ENCODE measurements at regions not wholly inside any gene's neighbourhood (a gene's known extent, or its start where the extent isn't known, plus 50 kb on each side); places are given as distances from the start of the nearest gene placed in this dataset.

DNA sequence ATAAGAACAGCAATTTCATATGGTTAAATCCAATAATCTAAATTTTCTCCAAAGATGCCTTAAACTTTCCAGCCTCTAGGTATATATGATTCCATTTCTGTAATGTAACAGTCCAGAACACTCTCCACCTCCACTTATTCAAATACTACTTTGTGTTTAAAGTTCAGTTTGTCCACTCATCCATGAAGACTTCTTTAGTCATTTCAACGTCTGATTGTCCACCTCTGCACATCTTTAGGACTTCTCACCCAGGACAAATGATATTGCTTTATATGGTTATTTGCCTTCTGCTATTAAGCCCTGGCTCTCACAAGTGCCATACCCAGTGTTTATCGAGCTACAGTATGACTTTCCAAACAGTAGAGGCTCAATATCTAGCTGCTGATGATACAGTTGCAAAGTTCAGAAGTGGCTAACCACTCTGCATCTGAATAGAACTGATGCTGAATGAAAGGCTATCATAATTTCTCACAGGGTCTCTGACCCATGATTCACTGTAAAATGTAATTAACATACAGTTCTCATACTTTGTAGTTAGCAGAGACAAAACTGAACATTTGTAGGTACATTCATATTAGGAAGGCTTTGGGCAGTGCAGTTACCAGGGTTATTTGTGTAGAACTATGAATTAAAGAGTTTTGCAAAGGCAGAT lies 93.7 kb upstream of the MBNL1 start:
- H3K9me3 Mint-ChIP-seq = no peaks in the 10 kb centered on the region
- H4K5ac ChIP-seq (ENCODE audit: insufficient read length, low read depth, low read length) = no peak overlapping the region
- TF ChIP-seq CTCF (conservative IDR thresholded peaks at IDR 0.05) = no peak
- no peak overlapping the region for H3K14ac ChIP-seq (ENCODE audit: insufficient read depth, low read length)
- H3K4me1 ChIP-seq (ENCODE audit: insufficient read depth, low read length) = no peaks in the 10 kb centered on the region
- H4K8ac ChIP-seq (replicated peaks; ENCODE audit: insufficient read length, low read depth, low read length) = no peak overlapping the region
- H3K4me3 Mint-ChIP-seq = no peak overlapping the region
- H3K4me1 Mint-ChIP-seq = no peaks in the 10 kb centered on the region
- H3K23me2 ChIP-seq (ENCODE audit: insufficient read length, low read depth, low read length, poor library complexity, severe bottlenecking) = no peaks in the 10 kb centered on the region
- no peak overlapping the region for H2BK120ac ChIP-seq (ENCODE audit: low read depth, low read length, poor library complexity, severe bottlenecking)
- no peak overlapping the region for H3K4me2 ChIP-seq (ENCODE audit: insufficient read depth, insufficient read length, low read length)
- H2AFZ ChIP-seq (ENCODE audit: low read length) = no peak overlapping the region
- H4K20me1 ChIP-seq (ENCODE audit: control insufficient read depth, insufficient read depth, insufficient read length) = no peaks in the 10 kb centered on the region
- no peak overlapping the region for H2AK5ac ChIP-seq (ENCODE audit: insufficient read length, low read length)
- no peak overlapping the region for H3K27ac Mint-ChIP-seq
- H2BK12ac ChIP-seq (ENCODE audit: insufficient read length, low read depth, low read length) = no peak overlapping the region
- no peak overlapping the region for H3K4ac ChIP-seq (ENCODE audit: low read depth, low read length)
- H2BK20ac ChIP-seq (ENCODE audit: low read depth, low read length, poor library complexity, severe bottlenecking) = no peak overlapping the region
- H3K79me1 ChIP-seq (ENCODE audit: insufficient read depth, low read depth, low read length, poor library complexity, severe bottlenecking) = no peaks in the 10 kb centered on the region
- H3K9me3 ChIP-seq (ENCODE audit: control insufficient read depth, low read depth, low read length) = no peaks in the 10 kb centered on the region
- H3K27me3 Mint-ChIP-seq (ENCODE audit: low read depth) = no peaks in the 10 kb centered on the region
- H3K36me3 Mint-ChIP-seq (ENCODE audit: insufficient read depth in 1 of 3, low read depth in 3 of 3) = no peaks in the 10 kb centered on the region
- WGBS (ENCODE audit: extremely low coverage, insufficient read length, low lambda C conversion rate) = no CpG with 5 or more reads among the region's 2 CpGs
- H3K27ac ChIP-seq (ENCODE audit: insufficient read length, low read depth, low read length) = no peak overlapping the region
- H2BK5ac ChIP-seq (ENCODE audit: insufficient read length, low read length) = no peak overlapping the region
- no peak overlapping the region for H3K56ac ChIP-seq (ENCODE audit: insufficient read length, low read depth, low read length)
- DNase-seq = no peak
- no peak overlapping the region for H3K18ac ChIP-seq (ENCODE audit: insufficient read length, low read depth, low read length)
- no peak overlapping the region for H2BK15ac ChIP-seq (ENCODE audit: low read depth, low read length)
- H3K27me3 ChIP-seq (ENCODE audit: insufficient read depth, low read length) = no peaks in the 10 kb centered on the region
- no peak overlapping the region for H3K23ac ChIP-seq (ENCODE audit: insufficient read length, low read depth, low read length)
- H3T11ph ChIP-seq (ENCODE audit: low read length) = no peak overlapping the region
- no peaks in the 10 kb centered on the region for H3K79me2 ChIP-seq (ENCODE audit: insufficient read depth, low read length)
- no peak overlapping the region for H3K9ac ChIP-seq (ENCODE audit: extremely low read depth, insufficient read length, low read length)
- no peak overlapping the region for H4K91ac ChIP-seq (ENCODE audit: insufficient read length, low read depth, low read length)

All from H9 (cell line).